ENCODE measurements at regions not wholly inside any gene's neighbourhood (a gene's known extent, or its start where the extent isn't known, plus 50 kb on each side); places are given as distances from the start of the nearest gene placed in this dataset.

DNA sequence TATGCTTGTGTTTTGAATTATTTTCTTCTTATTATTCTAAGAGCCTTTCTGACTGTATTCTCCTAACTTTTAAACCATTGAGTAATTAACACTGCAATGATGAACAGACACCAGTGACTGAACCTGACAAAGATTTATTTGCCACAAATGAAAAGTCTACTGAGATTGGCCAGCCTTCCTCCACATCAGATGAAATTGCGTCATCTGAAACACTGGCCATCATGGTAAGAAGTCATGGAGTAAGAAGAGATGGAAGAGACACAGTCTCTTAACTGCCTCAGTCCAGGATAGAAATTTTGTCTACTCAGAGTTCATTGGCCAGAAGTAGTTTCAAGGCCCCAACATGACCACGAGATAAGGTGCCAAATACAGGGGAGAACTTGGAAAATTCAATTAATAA is 357.8 kb downstream of the BMPER start:
- Histone ChIP-seq H3K36me3 (ENCODE audit: control insufficient read depth, insufficient read depth, low read length) (no peaks in the 10 kb centered on the region), H2BK120ac (ENCODE audit: low read depth, low read length) (no peak overlapping the region), H3K4me3 (ENCODE audit: insufficient read depth, low read depth, low read length) (no peak overlapping the region), H4K91ac (ENCODE audit: insufficient read depth, low read depth, low read length) (no peak overlapping the region), H3K9me1 (ENCODE audit: insufficient read depth, low read length) (no peaks in the 10 kb centered on the region), H2BK20ac (ENCODE audit: low read depth, low read length) (no peak overlapping the region), H2BK5ac (ENCODE audit: low read depth, low read length, poor library complexity, severe bottlenecking) (no peak overlapping the region), H4K5ac (ENCODE audit: low read depth, low read length) (no peak overlapping the region), H3K4me1 (ENCODE audit: control insufficient read depth, insufficient read depth, low read length) (0 out of 2 replicates have a peak, but pooled peaks cover 2% of the 10 kb centered on the region), H2AK5ac (ENCODE audit: low read depth, low read length) (no peak overlapping the region), H2BK15ac (ENCODE audit: low read depth, low read length) (no peak overlapping the region), H4K8ac (ENCODE audit: low read depth in 2 of 2, low read length in 2 of 2) (no peak overlapping the region), H3K4ac (ENCODE audit: low read depth, low read length) (no peak overlapping the region), H3K27ac (ENCODE audit: insufficient read depth, low read length) (no peak overlapping the region), H3K23ac (ENCODE audit: low read depth, low read length) (no peak overlapping the region), H2AFZ (replicated peaks; ENCODE audit: low read length, poor library complexity) (no peak overlapping the region), H3K14ac (replicated peaks; ENCODE audit: low read depth, low read length) (no peak overlapping the region), H2AK9ac (replicated peaks; ENCODE audit: low read depth, low read length, poor library complexity) (no peak overlapping the region), H3K56ac (ENCODE audit: extremely low read depth, insufficient read depth, low read length) (no peak overlapping the region), H3K18ac (ENCODE audit: low read depth, low read length) (no peak overlapping the region), H3K4me2 (ENCODE audit: low read depth, low read length) (no peak overlapping the region), H4K20me1 (ENCODE audit: insufficient read depth, low read length) (no peaks in the 10 kb centered on the region), H3K9me3 (ENCODE audit: control insufficient read depth, insufficient read depth, low read length) (no peaks in the 10 kb centered on the region), H3K9ac (ENCODE audit: low read depth, low read length) (no peak overlapping the region), H3K79me1 (ENCODE audit: low read depth in 1 of 2, low read length in 2 of 2) (no peaks in the 10 kb centered on the region), H3K27me3 (ENCODE audit: control insufficient read depth, insufficient read depth, low read length) (no peaks in the 10 kb centered on the region)
- no CpG with 5 or more reads among the region's 2 CpGs for WGBS, 2 experiments (ENCODE audit: extremely low coverage in 2 of 2, insufficient read length in 1 of 2)
- peak; percentile 59; the same call in 1 of the 2 replicates for TF ChIP-seq CEBPB (IDR thresholded peaks at IDR 0.05; ENCODE audit: low read depth, low read length)
- no peak for TF ChIP-seq RAD21 (IDR thresholded peaks at IDR 0.05; ENCODE audit: low read length)
- POLR2A ChIA-PET (ENCODE audit: unreplicated experiment) = no interaction called here
- in situ Hi-C loops (cut with MboI; ENCODE audit: low sequenced_read_pairs) (no loop called here), dilution Hi-C loops (cut with HindIII; ENCODE audit: low sequenced_read_pairs, unreplicated experiment) (no loop called here), intact Hi-C loops (cut with micrococcal nuclease) (no loop called here)
- no TSS peak for BruUV-seq (replicated peaks)
- no peak for DNase-seq
- CTCF ChIA-PET = no interaction called here
- no peak for ATAC-seq (ENCODE audit: low read depth)

Data from IMR-90 (cell line).